Neutrophil (primary cell): ENCODE measurements at regions not wholly inside any gene's neighbourhood (a gene's known extent, or its start where the extent isn't known, plus 50 kb on each side); places are given as distances from the start of the nearest gene placed in this dataset.

Experiments used
- H3K27ac ChIP-seq: fragments of 200-600 bp; sonication (generic); 2 replicates; pipeline ENCODE4 v1.5.1; 2016; ENCODE audit warnings: mild to moderate bottlenecking, moderate library complexity
- H3K27me3 ChIP-seq: fragments of 200-600 bp; sonication (generic); 2 replicates; pipeline ENCODE4 v1.6.0; 2016; ENCODE audit warnings: mild to moderate bottlenecking
- H3K36me3 ChIP-seq: fragments of 200-600 bp; sonication (generic); 2 replicates; pipeline ENCODE4 v1.5.1; 2017
- H3K4me1 ChIP-seq, 2 experiments: fragments of 200-600 bp in 1 of 2; sonication (generic) in 1 of 2; 1 replicate in 1 of 2; 2 replicates in 1 of 2; pipeline versions ENCODE4 v1.5.1 to v1.6.1; 2013 to 2016; ENCODE audit warnings: low read depth in 1 of 2, low read length in 1 of 2, mild to moderate bottlenecking in 1 of 2, moderate library complexity in 1 of 2; ENCODE audit not compliant: control insufficient read depth in 1 of 2, insufficient read depth in 1 of 2
- H3K4me3 ChIP-seq, 2 experiments: fragments of 200-600 bp in 1 of 2; sonication (generic) in 1 of 2; 1 replicate in 1 of 2; 2 replicates in 1 of 2; pipeline ENCODE4 v1.5.1; 2013 to 2016; ENCODE audit warnings: low read depth in 1 of 2, low read length in 1 of 2, mild to moderate bottlenecking in 1 of 2, moderate library complexity in 1 of 2
- H3K9me3 ChIP-seq: fragments of 200-600 bp; sonication (generic); 2 replicates; pipeline ENCODE4 v1.5.1; 2016
- CTCF ChIP-seq: fragments of 200-600 bp; sonication (generic); IDR thresholded peaks from 2 replicates; pipeline ENCODE4 v1.5.1; 2016; ENCODE audit warnings: antibody characterized with exemption

- H3K4me1 ChIP-seq: peaks cover 21% of the 10 kb centered on the region in 2 experiments
These were observed 203.8 kb downstream of the CASP12 start for GRCh38 chr11:104694259-104695064.

GRCh38 chr11:104692751-104693150, 205.5 kb downstream of the CASP12 start:
- Histone ChIP-seq H3K27me3 (no peaks in the 10 kb centered on the region), H3K4me3 (no peak overlapping the region), H3K27ac (no peak overlapping the region), H3K9me3 (no peaks in the 10 kb centered on the region), H3K4me1 (peaks cover 18 to 26% of the 10 kb centered on the region in 2 experiments), H3K36me3 (no peaks in the 10 kb centered on the region)
- TF ChIP-seq CTCF: no peak

More at GRCh38 chr11:104694259-104695064, 203.8 kb downstream of the CASP12 start:
- no peak for TF ChIP-seq CTCF
- Histone ChIP-seq H3K27me3 (no peaks in the 10 kb centered on the region), H3K9me3 (no peaks in the 10 kb centered on the region), H3K4me3 (no peak overlapping the region), H3K36me3 (no peaks in the 10 kb centered on the region), H3K27ac (no peak overlapping the region)

- H3K4me1 ChIP-seq: peaks cover 12 to 20% of the 10 kb centered on the region in 2 experiments
These were observed 207.1 kb downstream of the CASP12 start for GRCh38 chr11:104691129-104691528.

GRCh38 chr11:104690241-104690640, 208.0 kb downstream of the CASP12 start:
- Histone ChIP-seq H3K9me3 (no peaks in the 10 kb centered on the region), H3K27me3 (no peaks in the 10 kb centered on the region), H3K4me3 (no peak overlapping the region), H3K4me1 (peaks cover 6 to 17% of the 10 kb centered on the region in 2 experiments), H3K36me3 (no peaks in the 10 kb centered on the region), H3K27ac (no peak overlapping the region)
- TF ChIP-seq CTCF: no peak

More at GRCh38 chr11:104691129-104691528, 207.1 kb downstream of the CASP12 start:
- H3K36me3 ChIP-seq: no peaks in the 10 kb centered on the region
- no peak overlapping the region for H3K4me3 ChIP-seq
- TF ChIP-seq CTCF: no peak
- no peaks in the 10 kb centered on the region for H3K9me3 ChIP-seq
- no peaks in the 10 kb centered on the region for H3K27me3 ChIP-seq
- H3K27ac ChIP-seq: no peak overlapping the region

DNA sequence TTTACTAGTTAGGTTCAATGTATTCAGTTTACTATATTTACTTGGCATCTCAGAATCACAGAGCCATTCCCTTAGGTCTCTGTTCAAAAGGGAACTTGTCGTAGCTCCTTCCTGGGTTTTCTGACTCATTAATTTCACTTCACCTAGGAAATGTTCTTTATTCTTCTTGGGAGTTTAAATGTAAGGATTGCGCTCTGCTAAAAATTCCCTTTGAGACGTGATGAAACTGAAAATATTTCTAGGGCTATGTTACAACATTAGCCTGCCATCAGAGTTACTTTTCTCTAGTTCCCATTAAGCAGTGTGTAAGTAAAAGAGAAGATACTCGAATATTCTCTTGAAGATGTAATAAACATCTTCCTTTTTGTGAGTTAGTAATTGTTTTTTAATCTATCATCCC, 209.5 kb downstream of the CASP12 start:
- H3K4me3 ChIP-seq: no peak overlapping the region
- TF ChIP-seq CTCF: no peak
- peaks cover 0 to 8% of the 10 kb centered on the region in 2 experiments for H3K4me1 ChIP-seq
- no peak overlapping the region for H3K27ac ChIP-seq
- no peaks in the 10 kb centered on the region for H3K9me3 ChIP-seq
- H3K36me3 ChIP-seq: no peaks in the 10 kb centered on the region
- no peaks in the 10 kb centered on the region for H3K27me3 ChIP-seq
